ENCODE measurements at regions not wholly inside any gene's neighbourhood (a gene's known extent, or its start where the extent isn't known, plus 50 kb on each side); places are given as distances from the start of the nearest gene placed in this dataset.

GRCh38 chr4:125519371-125520146 lies 204.8 kb downstream of the FAT4 start:
- H3K36me3 Mint-ChIP-seq (ENCODE audit: low read depth) = no peaks in the 10 kb centered on the region
- H3K9me3 Mint-ChIP-seq = peaks cover 2% of the 10 kb centered on the region
- ATAC-seq (no peak), DNase-seq (no peak)
- TF ChIP-seq CTCF (IDR thresholded peaks at IDR 0.05) = no peak
- intact Hi-C loops (cut with micrococcal nuclease) = no loop called here
- no peaks in the 10 kb centered on the region for H3K27me3 Mint-ChIP-seq
- H3K4me1 Mint-ChIP-seq (ENCODE audit: low read depth) = no peaks in the 10 kb centered on the region
- H3K4me3 Mint-ChIP-seq = no peak overlapping the region
- ChIA-PET CTCF (interaction anchor here (1.1 kb wide), 1 partner anchor 13 kb away, joined by 3 read pairs; no protein-coding TSS in a partner anchor), POLR2A (no interaction called here)
- H3K27ac Mint-ChIP-seq = no peak overlapping the region

DNA sequence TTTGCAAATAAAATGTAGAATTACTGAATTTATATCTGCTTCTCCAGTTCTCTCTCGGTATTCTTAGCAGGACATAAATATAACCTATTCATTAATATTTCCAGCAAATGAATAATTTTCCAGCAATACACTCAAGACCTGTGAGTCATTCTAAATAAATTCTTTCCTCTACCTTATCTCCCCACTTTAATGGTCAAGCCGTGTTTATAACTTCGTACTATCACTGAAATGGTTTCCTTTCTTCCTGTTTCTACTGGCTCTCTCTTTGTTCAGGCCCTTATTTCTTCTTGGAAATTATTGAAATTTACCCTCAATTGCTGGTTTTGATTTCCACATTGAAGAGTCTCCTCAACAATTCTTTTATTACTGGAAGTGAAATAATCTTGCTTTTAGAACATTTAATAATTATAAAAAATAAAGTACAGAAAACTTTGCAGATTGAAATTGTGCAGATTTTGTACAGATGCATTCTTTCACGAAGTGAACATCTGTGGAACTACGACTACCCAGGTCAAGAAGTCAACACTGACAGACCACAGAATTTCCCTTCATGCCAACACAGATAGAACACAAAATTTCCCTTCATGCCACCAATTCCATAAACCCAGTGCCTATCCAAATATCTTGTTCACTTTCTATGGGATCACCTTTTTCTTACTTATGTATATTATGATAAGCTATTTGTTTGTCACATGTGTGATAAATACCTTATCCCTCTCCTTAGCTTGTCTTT lies 205.7 kb downstream of the FAT4 start:
- H3K9me3 Mint-ChIP-seq = peaks cover 2% of the 10 kb centered on the region
- no peak overlapping the region for H3K4me3 Mint-ChIP-seq
- H3K36me3 Mint-ChIP-seq (ENCODE audit: low read depth) = no peaks in the 10 kb centered on the region
- no peak overlapping the region for H3K27ac Mint-ChIP-seq
- no peak for ATAC-seq
- CTCF ChIA-PET = interaction anchor here (1.1 kb wide), 1 partner anchor 12 kb away, joined by 3 read pairs; no protein-coding TSS in a partner anchor
- H3K27me3 Mint-ChIP-seq = no peaks in the 10 kb centered on the region
- no peaks in the 10 kb centered on the region for H3K4me1 Mint-ChIP-seq (ENCODE audit: low read depth)
- intact Hi-C loops (cut with micrococcal nuclease) = no loop called here
- POLR2A ChIA-PET = no interaction called here
- TF ChIP-seq CTCF (IDR thresholded peaks at IDR 0.05) = no peak
- DNase-seq = no peak

DNA sequence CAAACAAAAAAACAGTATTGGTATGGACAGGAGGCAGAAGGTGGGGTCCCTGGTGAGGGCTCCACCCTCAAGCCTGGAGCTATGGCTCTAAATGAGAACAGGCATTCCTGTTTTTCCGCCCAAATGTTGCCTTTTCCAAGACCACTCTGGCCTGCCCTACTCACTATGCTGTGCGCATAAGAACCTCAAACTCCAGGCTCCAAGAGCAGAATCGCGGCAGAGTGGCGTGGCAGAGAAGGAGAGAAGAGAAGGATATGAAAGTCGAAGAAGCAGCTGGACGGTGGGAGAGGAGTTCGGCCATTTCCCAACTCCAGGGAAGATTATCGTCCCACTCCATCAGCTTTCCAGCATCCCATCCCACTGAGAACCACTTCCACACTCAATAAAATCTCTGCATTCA lies 207.8 kb downstream of the FAT4 start:
- H3K9me3 Mint-ChIP-seq = no peaks in the 10 kb centered on the region
- H3K4me3 Mint-ChIP-seq = no peak overlapping the region
- POLR2A ChIA-PET = no interaction called here
- no peaks in the 10 kb centered on the region for H3K4me1 Mint-ChIP-seq (ENCODE audit: low read depth)
- H3K27ac Mint-ChIP-seq = no peak overlapping the region
- no peaks in the 10 kb centered on the region for H3K27me3 Mint-ChIP-seq
- no peak for ATAC-seq
- TF ChIP-seq CTCF (IDR thresholded peaks at IDR 0.05) = no peak
- intact Hi-C loops (cut with micrococcal nuclease) = no loop called here
- CTCF ChIA-PET = no interaction called here
- no peak for DNase-seq
- H3K36me3 Mint-ChIP-seq (ENCODE audit: low read depth) = no peaks in the 10 kb centered on the region

DNA sequence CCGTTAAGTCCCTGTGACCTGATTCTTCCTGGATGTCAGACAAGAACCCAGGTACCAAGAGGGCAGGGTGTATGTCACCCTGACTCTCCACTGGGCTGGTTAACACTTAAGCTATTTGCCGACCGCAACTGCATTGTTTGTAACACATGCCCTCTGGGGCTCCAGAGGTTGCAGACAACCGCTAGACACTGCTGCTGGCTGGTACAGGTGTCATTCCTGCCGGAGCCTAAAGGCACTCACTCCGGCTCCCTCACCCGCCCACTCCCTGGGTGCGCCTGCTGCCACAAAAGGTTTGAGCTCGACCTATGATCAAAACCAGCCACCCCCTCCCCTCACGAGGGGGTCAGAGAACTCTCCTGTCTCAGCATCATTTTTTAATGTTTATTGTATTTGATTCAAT lies 208.2 kb downstream of the FAT4 start:
- Mint-ChIP-seq H3K36me3 (ENCODE audit: low read depth) (no peaks in the 10 kb centered on the region), H3K4me3 (no peak overlapping the region), H3K27ac (no peak overlapping the region), H3K4me1 (ENCODE audit: low read depth) (no peaks in the 10 kb centered on the region), H3K27me3 (no peaks in the 10 kb centered on the region), H3K9me3 (no peaks in the 10 kb centered on the region)
- no peak for DNase-seq
- TF ChIP-seq CTCF (IDR thresholded peaks at IDR 0.05) = no peak
- intact Hi-C loops (cut with micrococcal nuclease) = no loop called here
- POLR2A ChIA-PET = no interaction called here
- CTCF ChIA-PET = no interaction called here
- ATAC-seq = no peak

- H3K27me3 Mint-ChIP-seq = no peaks in the 10 kb centered on the region
- POLR2A ChIA-PET = no interaction called here
- ATAC-seq (no peak), DNase-seq (no peak)
- H3K4me3 Mint-ChIP-seq = no peak overlapping the region
- intact Hi-C loops (cut with micrococcal nuclease) = no loop called here
- CTCF ChIA-PET = no interaction called here
- H3K27ac Mint-ChIP-seq = no peak overlapping the region
- H3K4me1 Mint-ChIP-seq (ENCODE audit: low read depth) = no peaks in the 10 kb centered on the region
- TF ChIP-seq CTCF (IDR thresholded peaks at IDR 0.05) = no peak
- H3K9me3 Mint-ChIP-seq = no peaks in the 10 kb centered on the region
- no peaks in the 10 kb centered on the region for H3K36me3 Mint-ChIP-seq (ENCODE audit: low read depth)
Measured at GRCh38 chr4:125526420-125526819, 211.7 kb downstream of the FAT4 start.
